K562 (cell line): ENCODE measurements at regions not wholly inside any gene's neighbourhood (a gene's known extent, or its start where the extent isn't known, plus 50 kb on each side); places are given as distances from the start of the nearest gene placed in this dataset.

Experiments
- CREBBP ChIP-seq: IDR thresholded peaks from one replicate; pipeline ENCODE4 v1.6.1; 2012; ENCODE audit warnings: low read depth, mild to moderate bottlenecking, control low read depth, inconsistent platforms, low read length
- DMBX1 ChIP-seq: fragments of 250-450 bp; sonication (Bioruptor Pico); IDR thresholded peaks from 2 replicates; pipeline ENCODE4 v1.8.0; 2022; ENCODE audit warnings: inconsistent platforms, mild to moderate bottlenecking, moderate library complexity, borderline replicate concordance
- FOXA1 ChIP-seq: fragments of 450-650 bp; IDR thresholded peaks from 2 replicates; pipeline ENCODE4 v1.6.1; 2016; ENCODE audit warnings: mild to moderate bottlenecking, borderline replicate concordance
- GABPA ChIP-seq: fragments of 200-800 bp; sonication (Bioruptor generic); conservative IDR thresholded peaks from 2 replicates; pipeline ENCODE4 v1.6.1; 2016; ENCODE audit warnings: low read depth, missing genetic modification characterization, missing compliant biosample characterization
- KLF6 ChIP-seq: fragments of 250-450 bp; sonication (Bioruptor Pico); IDR thresholded peaks from 2 replicates; pipeline ENCODE4 v1.4.0; 2020; ENCODE audit warnings: mild to moderate bottlenecking, moderate library complexity, borderline replicate concordance
- L3MBTL2 ChIP-seq: fragments of 450-650 bp; IDR thresholded peaks from 2 replicates; pipeline ENCODE4 v1.6.1; 2016; ENCODE audit warnings: mild to moderate bottlenecking, moderate library complexity
- NFIC ChIP-seq: fragments of 450-650 bp; IDR thresholded peaks from 2 replicates; pipeline ENCODE4 v1.6.1; 2017; ENCODE audit warnings: mild to moderate bottlenecking, inconsistent platforms
- NR2C2 ChIP-seq, 2 experiments: fragments of 200-800 bp in 1 of 2; sonication (Bioruptor generic) in 1 of 2; sonication (generic) in 1 of 2; formaldehyde crosslinking in 1 of 2; IDR thresholded peaks; 2 replicates each; pipeline versions ENCODE4 v1.6.1 to v1.8.0; 2016 to 2022; ENCODE audit warnings: mild to moderate bottlenecking in 1 of 2, missing compliant biosample characterization in 1 of 2, missing genetic modification characterization in 1 of 2, missing genetic modification reagents in 1 of 2
- POLR2AphosphoS2 ChIP-seq: IDR thresholded peaks from 2 replicates; pipeline ENCODE4 v1.6.1; 2012; ENCODE audit warnings: low read length, improper control_type of control experiment
- RBFOX2 ChIP-seq: fragments of 200-400 bp; formaldehyde crosslinking; IDR thresholded peaks from 2 replicates; pipeline ENCODE4 v1.6.1; 2017; ENCODE audit warnings: low read depth, mild to moderate bottlenecking, low read length, moderate library complexity
- RFX5 ChIP-seq: IDR thresholded peaks from 2 replicates; pipeline ENCODE4 v1.6.1; 2011; ENCODE audit warnings: low read depth, mild to moderate bottlenecking, improper control_type of control experiment, low read length
- SMAD3 ChIP-seq: fragments of 450-650 bp; formaldehyde crosslinking; conservative IDR thresholded peaks from 2 replicates; pipeline ENCODE4 v1.4.0; 2020; ENCODE audit warnings: mild to moderate bottlenecking
- TRIM24 ChIP-seq, 2 experiments: fragments of 450-650 bp; IDR thresholded peaks; 2 replicates each; pipeline ENCODE4 v1.6.1; 2016
- ZNF175 ChIP-seq: fragments of 200-800 bp; sonication (Bioruptor generic); IDR thresholded peaks from 2 replicates; pipeline ENCODE4 v1.6.1; 2016; ENCODE audit warnings: low read depth, mild to moderate bottlenecking, missing genetic modification characterization, missing compliant biosample characterization
- ZNF311 ChIP-seq: fragments of 250-450 bp; sonication (Bioruptor Pico); IDR thresholded peaks from 2 replicates; pipeline ENCODE4 v1.4.0; 2020; ENCODE audit warnings: mild to moderate bottlenecking, moderate library complexity
- ZNF583 ChIP-seq: fragments of 250-450 bp; sonication (Bioruptor Pico); IDR thresholded peaks from 2 replicates; pipeline ENCODE4 v1.4.0; 2020
- ZNF639 ChIP-seq, 2 experiments: fragments of 200-800 bp in 1 of 2; sonication (Bioruptor generic) in 1 of 2; sonication (generic) in 1 of 2; formaldehyde crosslinking in 1 of 2; IDR thresholded peaks in 1 of 2; conservative IDR thresholded peaks in 1 of 2; 2 replicates each; pipeline versions ENCODE4 v1.5.0 to v1.6.1; 2016 to 2020; ENCODE audit warnings: missing compliant biosample characterization in 1 of 2, missing genetic modification characterization in 1 of 2, missing genetic modification reagents in 1 of 2
- TF ChIP-seq, protein P1 (sequence below), 3 experiments: fragments of 200-800 bp in 1 of 3; fragments of 250-450 bp in 1 of 3; fragments of 450-650 bp in 1 of 3; sonication (Bioruptor Pico) in 1 of 3; sonication (Bioruptor generic) in 1 of 3; formaldehyde crosslinking in 1 of 3; IDR thresholded peaks; 2 replicates each; pipeline versions ENCODE4 v1.6.1 to v1.8.0; 2016 to 2022; ENCODE audit warnings: mild to moderate bottlenecking in 2 of 3, missing genetic modification characterization in 2 of 3, missing compliant biosample characterization in 1 of 3, moderate library complexity in 1 of 3
- TF ChIP-seq, protein P2 (sequence below): fragments of 450-650 bp; IDR thresholded peaks from 2 replicates; pipeline ENCODE4 v1.6.1; 2017; ENCODE audit warnings: mild to moderate bottlenecking, moderate library complexity

- TF ChIP-seq NFIC: no peak
- peak; percentile 82 for TF ChIP-seq L3MBTL2
- no peak for TF ChIP-seq POLR2AphosphoS2
- TF ChIP-seq NR2C2 (CRISPR knock-in tag; IDR thresholded peaks at IDR 0.05): no peak
- TF ChIP-seq NR2C2 (tag; IDR thresholded peaks at IDR 0.05): peak; percentile 73
- TF ChIP-seq KLF6 (CRISPR knock-in tag): no peak
- 0 out of 2 replicates have a peak, but pooled peaks have one; percentile 22 for TF ChIP-seq GABPA (tag)
- TF ChIP-seq RBFOX2: peak; percentile 15; the same call in 1 of the 2 replicates
- peak; percentile 95 for TF ChIP-seq DMBX1 (CRISPR knock-in tag)
- no peak for TF ChIP-seq CREBBP
- peak; percentile 72; the same call in 1 of the 2 replicates for TF ChIP-seq ZNF175 (CRISPR knock-in tag)
- TF ChIP-seq SMAD3 (CRISPR knock-in tag): 0 out of 2 replicates have a peak, but pooled peaks have one; percentile 28
- TF ChIP-seq ZNF639 (CRISPR knock-in tag; conservative IDR thresholded peaks at IDR 0.05 in 1 of 2, IDR thresholded peaks at IDR 0.05 in 1 of 2): peak in 1 of 2 experiments; percentile 46; a peak in 1 of 4 replicates
- TF ChIP-seq TRIM24 (IDR thresholded peaks at IDR 0.05): no peak
- TF ChIP-seq FOXA1: no peak
- TF ChIP-seq, protein P1, sequence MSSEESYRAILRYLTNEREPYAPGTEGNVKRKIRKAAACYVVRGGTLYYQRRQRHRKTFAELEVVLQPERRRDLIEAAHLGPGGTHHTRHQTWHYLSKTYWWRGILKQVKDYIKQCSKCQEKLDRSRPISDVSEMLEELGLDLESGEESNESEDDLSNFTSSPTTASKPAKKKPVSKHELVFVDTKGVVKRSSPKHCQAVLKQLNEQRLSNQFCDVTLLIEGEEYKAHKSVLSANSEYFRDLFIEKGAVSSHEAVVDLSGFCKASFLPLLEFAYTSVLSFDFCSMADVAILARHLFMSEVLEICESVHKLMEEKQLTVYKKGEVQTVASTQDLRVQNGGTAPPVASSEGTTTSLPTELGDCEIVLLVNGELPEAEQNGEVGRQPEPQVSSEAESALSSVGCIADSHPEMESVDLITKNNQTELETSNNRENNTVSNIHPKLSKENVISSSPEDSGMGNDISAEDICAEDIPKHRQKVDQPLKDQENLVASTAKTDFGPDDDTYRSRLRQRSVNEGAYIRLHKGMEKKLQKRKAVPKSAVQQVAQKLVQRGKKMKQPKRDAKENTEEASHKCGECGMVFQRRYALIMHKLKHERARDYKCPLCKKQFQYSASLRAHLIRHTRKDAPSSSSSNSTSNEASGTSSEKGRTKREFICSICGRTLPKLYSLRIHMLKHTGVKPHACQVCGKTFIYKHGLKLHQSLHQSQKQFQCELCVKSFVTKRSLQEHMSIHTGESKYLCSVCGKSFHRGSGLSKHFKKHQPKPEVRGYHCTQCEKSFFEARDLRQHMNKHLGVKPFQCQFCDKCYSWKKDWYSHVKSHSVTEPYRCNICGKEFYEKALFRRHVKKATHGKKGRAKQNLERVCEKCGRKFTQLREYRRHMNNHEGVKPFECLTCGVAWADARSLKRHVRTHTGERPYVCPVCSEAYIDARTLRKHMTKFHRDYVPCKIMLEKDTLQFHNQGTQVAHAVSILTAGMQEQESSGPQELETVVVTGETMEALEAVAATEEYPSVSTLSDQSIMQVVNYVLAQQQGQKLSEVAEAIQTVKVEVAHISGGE (CRISPR knock-in tag; IDR thresholded peaks at IDR 0.05): peak in 1 of 3 experiments; percentile 20; a peak in 1 of 6 replicates
- TF ChIP-seq, protein P2, sequence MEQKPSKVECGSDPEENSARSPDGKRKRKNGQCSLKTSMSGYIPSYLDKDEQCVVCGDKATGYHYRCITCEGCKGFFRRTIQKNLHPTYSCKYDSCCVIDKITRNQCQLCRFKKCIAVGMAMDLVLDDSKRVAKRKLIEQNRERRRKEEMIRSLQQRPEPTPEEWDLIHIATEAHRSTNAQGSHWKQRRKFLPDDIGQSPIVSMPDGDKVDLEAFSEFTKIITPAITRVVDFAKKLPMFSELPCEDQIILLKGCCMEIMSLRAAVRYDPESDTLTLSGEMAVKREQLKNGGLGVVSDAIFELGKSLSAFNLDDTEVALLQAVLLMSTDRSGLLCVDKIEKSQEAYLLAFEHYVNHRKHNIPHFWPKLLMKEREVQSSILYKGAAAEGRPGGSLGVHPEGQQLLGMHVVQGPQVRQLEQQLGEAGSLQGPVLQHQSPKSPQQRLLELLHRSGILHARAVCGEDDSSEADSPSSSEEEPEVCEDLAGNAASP: no peak
- 0 out of 2 replicates have a peak, but pooled peaks have one; percentile 25 for TF ChIP-seq ZNF583 (CRISPR knock-in tag)
- TF ChIP-seq ZNF311 (CRISPR knock-in tag): 0 out of 2 replicates have a peak, but pooled peaks have one; percentile 27
- no peak for TF ChIP-seq RFX5
These were observed 74.5 kb downstream of the LSM3 start (continued) for GRCh38 chr3:14253022-14253706.
